Panc1 (cell line): ENCODE measurements at regions not wholly inside any gene's neighbourhood (a gene's known extent, or its start where the extent isn't known, plus 50 kb on each side); places are given as distances from the start of the nearest gene placed in this dataset.

ENCODE experiments used
- POLR2AphosphoS5 ChIP-seq: IDR thresholded peaks from 2 replicates; pipeline ENCODE4 v1.6.1; 2012; ENCODE audit warnings: mild to moderate bottlenecking, low read depth, low read length, moderate library complexity
- SIN3A ChIP-seq: IDR thresholded peaks from 2 replicates; pipeline ENCODE4 v1.6.1; 2012; ENCODE audit warnings: low read depth, mild to moderate bottlenecking, low read length, moderate library complexity, borderline replicate concordance; ENCODE audit not compliant: insufficient read depth
- TCF7L2 ChIP-seq: IDR thresholded peaks from 2 replicates; pipeline ENCODE4 v1.6.1; 2011; ENCODE audit warnings: mild to moderate bottlenecking, low read depth, low read length, inconsistent platforms
- TF ChIP-seq, protein P1 (sequence below): fragments of 450-650 bp; IDR thresholded peaks from 2 replicates; pipeline ENCODE4 v1.5.1; 2017; ENCODE audit warnings: mild to moderate bottlenecking
- TF ChIP-seq, protein P2 (sequence below), 2 experiments: IDR thresholded peaks; 2 replicates each; pipeline ENCODE4 v1.6.1; 2011 to 2012; ENCODE audit warnings: low read depth in 2 of 2, control low read depth in 1 of 2, low read length in 1 of 2, mild to moderate bottlenecking in 1 of 2, moderate library complexity in 1 of 2; ENCODE audit not compliant: insufficient read depth in 1 of 2

DNA sequence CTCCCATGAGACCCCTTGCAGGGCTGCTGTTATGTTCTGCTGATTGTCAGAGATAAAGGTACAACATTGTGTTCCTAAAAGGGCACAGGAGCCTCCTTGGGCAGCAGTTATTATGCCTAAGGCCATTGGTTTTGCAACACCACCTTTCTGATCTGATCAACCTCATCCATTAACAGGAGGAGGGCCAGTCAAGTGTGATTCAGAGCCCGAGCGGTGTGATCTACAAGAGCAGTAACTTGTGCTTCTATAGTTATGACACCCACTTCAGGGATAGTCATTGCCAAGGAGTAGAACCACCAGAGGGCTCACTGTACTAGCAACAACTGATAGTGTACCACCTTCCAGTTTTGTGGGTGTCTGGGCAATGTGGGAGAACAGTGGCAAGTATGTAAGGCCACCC, 1457.9 kb upstream of the CADM2 start:
- TF ChIP-seq POLR2AphosphoS5 (no peak), TCF7L2 (no peak), SIN3A (no peak)
- TF ChIP-seq, protein P1, sequence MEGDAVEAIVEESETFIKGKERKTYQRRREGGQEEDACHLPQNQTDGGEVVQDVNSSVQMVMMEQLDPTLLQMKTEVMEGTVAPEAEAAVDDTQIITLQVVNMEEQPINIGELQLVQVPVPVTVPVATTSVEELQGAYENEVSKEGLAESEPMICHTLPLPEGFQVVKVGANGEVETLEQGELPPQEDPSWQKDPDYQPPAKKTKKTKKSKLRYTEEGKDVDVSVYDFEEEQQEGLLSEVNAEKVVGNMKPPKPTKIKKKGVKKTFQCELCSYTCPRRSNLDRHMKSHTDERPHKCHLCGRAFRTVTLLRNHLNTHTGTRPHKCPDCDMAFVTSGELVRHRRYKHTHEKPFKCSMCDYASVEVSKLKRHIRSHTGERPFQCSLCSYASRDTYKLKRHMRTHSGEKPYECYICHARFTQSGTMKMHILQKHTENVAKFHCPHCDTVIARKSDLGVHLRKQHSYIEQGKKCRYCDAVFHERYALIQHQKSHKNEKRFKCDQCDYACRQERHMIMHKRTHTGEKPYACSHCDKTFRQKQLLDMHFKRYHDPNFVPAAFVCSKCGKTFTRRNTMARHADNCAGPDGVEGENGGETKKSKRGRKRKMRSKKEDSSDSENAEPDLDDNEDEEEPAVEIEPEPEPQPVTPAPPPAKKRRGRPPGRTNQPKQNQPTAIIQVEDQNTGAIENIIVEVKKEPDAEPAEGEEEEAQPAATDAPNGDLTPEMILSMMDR = no peak
- TF ChIP-seq, protein P2, sequence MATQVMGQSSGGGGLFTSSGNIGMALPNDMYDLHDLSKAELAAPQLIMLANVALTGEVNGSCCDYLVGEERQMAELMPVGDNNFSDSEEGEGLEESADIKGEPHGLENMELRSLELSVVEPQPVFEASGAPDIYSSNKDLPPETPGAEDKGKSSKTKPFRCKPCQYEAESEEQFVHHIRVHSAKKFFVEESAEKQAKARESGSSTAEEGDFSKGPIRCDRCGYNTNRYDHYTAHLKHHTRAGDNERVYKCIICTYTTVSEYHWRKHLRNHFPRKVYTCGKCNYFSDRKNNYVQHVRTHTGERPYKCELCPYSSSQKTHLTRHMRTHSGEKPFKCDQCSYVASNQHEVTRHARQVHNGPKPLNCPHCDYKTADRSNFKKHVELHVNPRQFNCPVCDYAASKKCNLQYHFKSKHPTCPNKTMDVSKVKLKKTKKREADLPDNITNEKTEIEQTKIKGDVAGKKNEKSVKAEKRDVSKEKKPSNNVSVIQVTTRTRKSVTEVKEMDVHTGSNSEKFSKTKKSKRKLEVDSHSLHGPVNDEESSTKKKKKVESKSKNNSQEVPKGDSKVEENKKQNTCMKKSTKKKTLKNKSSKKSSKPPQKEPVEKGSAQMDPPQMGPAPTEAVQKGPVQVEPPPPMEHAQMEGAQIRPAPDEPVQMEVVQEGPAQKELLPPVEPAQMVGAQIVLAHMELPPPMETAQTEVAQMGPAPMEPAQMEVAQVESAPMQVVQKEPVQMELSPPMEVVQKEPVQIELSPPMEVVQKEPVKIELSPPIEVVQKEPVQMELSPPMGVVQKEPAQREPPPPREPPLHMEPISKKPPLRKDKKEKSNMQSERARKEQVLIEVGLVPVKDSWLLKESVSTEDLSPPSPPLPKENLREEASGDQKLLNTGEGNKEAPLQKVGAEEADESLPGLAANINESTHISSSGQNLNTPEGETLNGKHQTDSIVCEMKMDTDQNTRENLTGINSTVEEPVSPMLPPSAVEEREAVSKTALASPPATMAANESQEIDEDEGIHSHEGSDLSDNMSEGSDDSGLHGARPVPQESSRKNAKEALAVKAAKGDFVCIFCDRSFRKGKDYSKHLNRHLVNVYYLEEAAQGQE (IDR thresholded peaks at IDR 0.05; ENCODE audit: insufficient read depth in 1 of 2, low read depth in 2 of 2, low read length in 1 of 2) = no peak
